Astrocyte of the spinal cord (primary cell): ENCODE measurements at regions not wholly inside any gene's neighbourhood (a gene's known extent, or its start where the extent isn't known, plus 50 kb on each side); places are given as distances from the start of the nearest gene placed in this dataset.
A peak's percentile ranks its signal among the peaks of the same experiment; 100 is the strongest.

ENCODE experiments used
- DNase-seq: peaks from one replicate; pipeline ENCODE4 v3.0.0; 2011; ENCODE audit warnings: low read depth, low spot score
- H3K4me3 ChIP-seq: 2 replicates; pipeline ENCODE4 v1.5.1; 2011; ENCODE audit warnings: low read depth, mild to moderate bottlenecking, low read length, moderate library complexity
- CTCF ChIP-seq: IDR thresholded peaks from 2 replicates; pipeline ENCODE4 v1.5.1; 2012; ENCODE audit warnings: low read depth, mild to moderate bottlenecking, low read length, inconsistent platforms
- in situ Hi-C: cut with HindIII; loops from 2 replicates; pipeline ENCODE4 v1.10.0; 2017; ENCODE audit warnings: low sequenced_read_pairs

GRCh38 chr2:138223319-138223718, 259.0 kb downstream of the HNMT start:
- DNase-seq, result peak; percentile 46
- in situ Hi-C loops, result no loop called here
- no peak for TF ChIP-seq CTCF
- no peak overlapping the region for H3K4me3 ChIP-seq

- H3K4me3 ChIP-seq, result no peak overlapping the region
- no peak for DNase-seq
- TF ChIP-seq CTCF, result no peak
- in situ Hi-C loops, result no loop called here
These were observed 262.9 kb downstream of the HNMT start for GRCh38 chr2:138227195-138227594.

- in situ Hi-C loops, result no loop called here
- no peak for TF ChIP-seq CTCF
- no peak overlapping the region for H3K4me3 ChIP-seq
These were observed 263.8 kb downstream of the HNMT start for GRCh38 chr2:138228101-138228500.

GRCh38 chr2:138234265-138234664, 267.3 kb upstream of the SPOPL start:
- no peak overlapping the region for H3K4me3 ChIP-seq
- in situ Hi-C loops, result no loop called here
- no peak for DNase-seq

More at GRCh38 chr2:138228101-138228500, 263.8 kb downstream of the HNMT start:
- DNase-seq, result no peak

GRCh38 chr2:138235041-138235440, 266.5 kb upstream of the SPOPL start:
- H3K4me3 ChIP-seq, result no peak overlapping the region
- no peak for DNase-seq
- in situ Hi-C loops, result no loop called here
- TF ChIP-seq CTCF, result no peak

More at GRCh38 chr2:138234265-138234664, 267.3 kb upstream of the SPOPL start:
- TF ChIP-seq CTCF, result no peak

GRCh38 chr2:138236142-138236541, 265.4 kb upstream of the SPOPL start:
- TF ChIP-seq CTCF, result no peak
- no peak overlapping the region for H3K4me3 ChIP-seq
- in situ Hi-C loops, result no loop called here

More at GRCh38 chr2:138236142-138236541, 265.4 kb upstream of the SPOPL start:
- no peak for DNase-seq
